HEK293 (cell line): ENCODE measurements at regions not wholly inside any gene's neighbourhood (a gene's known extent, or its start where the extent isn't known, plus 50 kb on each side); places are given as distances from the start of the nearest gene placed in this dataset.

Experiments used
- CTCF ChIA-PET: fragments of 350-600 bp; formaldehyde crosslinking; extraction: SDS; loops from one replicate; lab custom pipeline; 2021; ENCODE audit warnings: antibody characterized with exemption; lab: Yijun Ruan, JAX
- POLR2A ChIA-PET: fragments of 300-600 bp; formaldehyde crosslinking; extraction: SDS; loops from one replicate; lab custom pipeline; 2020; ENCODE audit warnings: antibody characterized with exemption, inconsistent platforms; lab: Yijun Ruan, JAX
- H3K27ac ChIP-seq: fragments of 200-500 bp; sonication (Bioruptor generic); 2 replicates; pipeline ENCODE4 v1.5.1; 2014; ENCODE audit warnings: low read depth, low read length, control low read depth, inconsistent platforms; ENCODE audit errors: extremely low read depth
- H3K36me3 ChIP-seq, 2 experiments: fragments of 200-500 bp in 1 of 2; sonication (Bioruptor generic) in 1 of 2; 1 replicate in 1 of 2; 2 replicates in 1 of 2; pipeline ENCODE4 v1.5.1; 2014 to 2017; ENCODE audit warnings: inconsistent platforms in 2 of 2, low read length in 2 of 2; ENCODE audit not compliant: control insufficient read depth in 2 of 2, insufficient read depth in 1 of 2
- H3K4me1 ChIP-seq: fragments of 200-500 bp; sonication (Bioruptor generic); 2 replicates; pipeline ENCODE4 v1.5.1; 2014; ENCODE audit warnings: mild to moderate bottlenecking, low read length, inconsistent platforms; ENCODE audit not compliant: control insufficient read depth, insufficient read depth
- H3K4me3 ChIP-seq: 2 replicates; pipeline ENCODE4 v1.5.1; 2011; ENCODE audit warnings: low read depth, mild to moderate bottlenecking, control low read depth, low read length, moderate library complexity
- H3K9me3 ChIP-seq: fragments of 200-500 bp; sonication (Bioruptor generic); 2 replicates; pipeline ENCODE4 v1.5.1; 2014; ENCODE audit warnings: low read depth, low read length, inconsistent platforms; ENCODE audit not compliant: control insufficient read depth, insufficient read depth
- GFI1B ChIP-seq: fragments of 450-650 bp; formaldehyde crosslinking; IDR thresholded peaks from 2 replicates; pipeline ENCODE4 v1.5.1; 2016; ENCODE audit warnings: missing biosample characterization, missing genetic modification characterization
- HOXA7 ChIP-seq: sonication (generic); formaldehyde crosslinking; IDR thresholded peaks from 2 replicates; pipeline ENCODE4 v1.8.1; 2022; ENCODE audit warnings: missing genetic modification reagents, borderline replicate concordance
- KLF7 ChIP-seq: fragments of 450-650 bp; formaldehyde crosslinking; IDR thresholded peaks from 2 replicates; pipeline ENCODE4 v1.5.1; 2016; ENCODE audit warnings: missing biosample characterization, missing genetic modification characterization, borderline replicate concordance
- WT1 ChIP-seq: fragments of 450-650 bp; formaldehyde crosslinking; IDR thresholded peaks from 2 replicates; pipeline ENCODE4 v1.5.1; 2016; ENCODE audit warnings: missing biosample characterization, missing genetic modification characterization
- ZBTB21 ChIP-seq: fragments of 450-650 bp; formaldehyde crosslinking; IDR thresholded peaks from 2 replicates; pipeline ENCODE4 v1.5.1; 2017; ENCODE audit warnings: missing biosample characterization, missing genetic modification characterization
- ZBTB48 ChIP-seq: fragments of 450-650 bp; formaldehyde crosslinking; IDR thresholded peaks from 2 replicates; pipeline ENCODE4 v1.5.1; 2016; ENCODE audit warnings: missing biosample characterization, missing genetic modification characterization
- ZFP3 ChIP-seq: fragments of 450-650 bp; formaldehyde crosslinking; IDR thresholded peaks from 2 replicates; pipeline ENCODE4 v1.5.1; 2016; ENCODE audit warnings: low read depth, missing biosample characterization, missing genetic modification characterization
- ZFP37 ChIP-seq: fragments of 450-650 bp; formaldehyde crosslinking; IDR thresholded peaks from 2 replicates; pipeline ENCODE4 v1.5.1; 2016; ENCODE audit warnings: missing biosample characterization, missing genetic modification characterization
- ZFP41 ChIP-seq: fragments of 450-650 bp; formaldehyde crosslinking; IDR thresholded peaks from 2 replicates; pipeline ENCODE4 v1.5.1; 2016; ENCODE audit warnings: missing biosample characterization, missing genetic modification characterization, borderline replicate concordance
- ZNF112 ChIP-seq: fragments of 450-650 bp; formaldehyde crosslinking; IDR thresholded peaks from 2 replicates; pipeline ENCODE4 v1.5.0; 2017; ENCODE audit warnings: missing biosample characterization, missing genetic modification characterization
- ZNF114 ChIP-seq: fragments of 450-650 bp; formaldehyde crosslinking; IDR thresholded peaks from 2 replicates; pipeline ENCODE4 v1.5.0; 2017; ENCODE audit warnings: missing biosample characterization, missing genetic modification characterization
- ZNF121 ChIP-seq: fragments of 450-650 bp; formaldehyde crosslinking; IDR thresholded peaks from 2 replicates; pipeline ENCODE4 v1.5.1; 2016; ENCODE audit warnings: missing biosample characterization, missing genetic modification characterization
- ZNF133 ChIP-seq: fragments of 450-650 bp; formaldehyde crosslinking; IDR thresholded peaks from 2 replicates; pipeline ENCODE4 v1.5.1; 2016; ENCODE audit warnings: missing biosample characterization, missing genetic modification characterization
- ZNF175 ChIP-seq: fragments of 450-650 bp; formaldehyde crosslinking; IDR thresholded peaks from 2 replicates; pipeline ENCODE4 v1.5.1; 2016; ENCODE audit warnings: missing biosample characterization, missing genetic modification characterization
- ZNF211 ChIP-seq: fragments of 450-650 bp; formaldehyde crosslinking; IDR thresholded peaks from 2 replicates; pipeline ENCODE4 v1.5.1; 2016; ENCODE audit warnings: low read depth, missing biosample characterization, missing genetic modification characterization
- ZNF223 ChIP-seq: fragments of 450-650 bp; formaldehyde crosslinking; IDR thresholded peaks from 2 replicates; pipeline ENCODE4 v1.5.1; 2016; ENCODE audit warnings: missing biosample characterization, missing genetic modification characterization
- ZNF239 ChIP-seq: fragments of 450-650 bp; formaldehyde crosslinking; IDR thresholded peaks from 2 replicates; pipeline ENCODE4 v1.5.1; 2016; ENCODE audit warnings: missing biosample characterization, missing genetic modification characterization
- ZNF24 ChIP-seq: fragments of 450-650 bp; formaldehyde crosslinking; IDR thresholded peaks from 2 replicates; pipeline ENCODE4 v1.5.1; 2016; ENCODE audit warnings: missing biosample characterization, missing genetic modification characterization
- ZNF335 ChIP-seq: fragments of 450-650 bp; formaldehyde crosslinking; conservative IDR thresholded peaks from 2 replicates; pipeline ENCODE4 v1.5.1; 2016; ENCODE audit warnings: missing biosample characterization, missing genetic modification characterization
- ZNF341 ChIP-seq: fragments of 450-650 bp; formaldehyde crosslinking; IDR thresholded peaks from 2 replicates; pipeline ENCODE4; 2016; ENCODE audit warnings: low read depth, missing biosample characterization, missing genetic modification characterization
- ZNF416 ChIP-seq: fragments of 450-650 bp; formaldehyde crosslinking; IDR thresholded peaks from 2 replicates; pipeline ENCODE4 v1.5.1; 2016; ENCODE audit warnings: missing biosample characterization, missing genetic modification characterization
- ZNF48 ChIP-seq: fragments of 450-650 bp; formaldehyde crosslinking; IDR thresholded peaks from 2 replicates; pipeline ENCODE4 v1.5.1; 2016; ENCODE audit warnings: missing biosample characterization, missing genetic modification characterization
- ZNF510 ChIP-seq: fragments of 450-650 bp; formaldehyde crosslinking; IDR thresholded peaks from 2 replicates; pipeline ENCODE4 v1.5.1; 2018; ENCODE audit warnings: mild to moderate bottlenecking, missing genetic modification characterization, missing biosample characterization; ENCODE audit not compliant: insufficient replicate concordance
- ZNF548 ChIP-seq: fragments of 450-650 bp; formaldehyde crosslinking; IDR thresholded peaks from 2 replicates; pipeline ENCODE4 v1.5.1; 2016; ENCODE audit warnings: missing biosample characterization, missing genetic modification characterization
- ZNF560 ChIP-seq: fragments of 450-650 bp; formaldehyde crosslinking; IDR thresholded peaks from 2 replicates; pipeline ENCODE4 v1.5.1; 2017; ENCODE audit warnings: missing biosample characterization, missing genetic modification characterization, borderline replicate concordance
- ZNF585B ChIP-seq: fragments of 450-650 bp; formaldehyde crosslinking; IDR thresholded peaks from 2 replicates; pipeline ENCODE4 v1.5.1; 2016; ENCODE audit warnings: missing biosample characterization, missing genetic modification characterization
- ZNF623 ChIP-seq: fragments of 450-650 bp; formaldehyde crosslinking; IDR thresholded peaks from 2 replicates; pipeline ENCODE4 v1.5.1; 2016; ENCODE audit warnings: missing biosample characterization, missing genetic modification characterization
- ZNF747 ChIP-seq: fragments of 450-650 bp; formaldehyde crosslinking; IDR thresholded peaks from 2 replicates; pipeline ENCODE4 v1.5.1; 2016; ENCODE audit warnings: missing biosample characterization, missing genetic modification characterization
- ZNF776 ChIP-seq: fragments of 450-650 bp; formaldehyde crosslinking; IDR thresholded peaks from 2 replicates; pipeline ENCODE4 v1.5.0; 2017; ENCODE audit warnings: missing biosample characterization, missing genetic modification characterization, borderline replicate concordance
- ZSCAN23 ChIP-seq: fragments of 450-650 bp; formaldehyde crosslinking; IDR thresholded peaks from 2 replicates; pipeline ENCODE4 v1.5.1; 2016; ENCODE audit warnings: missing biosample characterization, missing genetic modification characterization
- TF ChIP-seq, protein P1 (sequence below): fragments of 450-650 bp; formaldehyde crosslinking; IDR thresholded peaks from 2 replicates; pipeline ENCODE4 v1.5.1; 2016; ENCODE audit warnings: missing biosample characterization, missing genetic modification characterization
- TF ChIP-seq, protein P2 (sequence below): fragments of 450-650 bp; formaldehyde crosslinking; IDR thresholded peaks from 2 replicates; pipeline ENCODE4 v1.5.1; 2016; ENCODE audit warnings: missing biosample characterization, missing genetic modification characterization

DNA sequence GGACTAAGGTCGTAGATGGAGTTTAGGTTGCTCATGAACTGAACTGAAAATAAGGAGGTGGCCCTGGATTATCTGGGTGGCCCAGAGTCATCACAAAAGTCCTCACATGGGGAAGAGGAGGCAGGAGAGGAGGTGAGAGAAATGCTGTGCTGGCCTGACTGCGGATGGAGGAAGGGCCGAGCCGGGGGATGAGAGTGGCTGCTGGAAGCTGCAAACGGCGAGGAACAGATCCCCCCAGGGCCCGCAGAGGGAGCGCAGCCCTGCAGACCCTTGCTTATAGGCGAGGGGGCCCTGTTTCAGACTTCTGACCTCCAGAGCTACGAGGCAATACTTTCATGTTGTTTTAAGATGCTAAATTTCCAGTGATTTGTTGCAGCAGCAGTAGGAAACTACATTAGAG is 102.7 kb upstream of the C1orf174 start (continued):
- TF ChIP-seq KLF7 (tag by site-specific recombination) (no peak), ZNF335 (tag by site-specific recombination) (no peak), ZFP41 (no peak), ZNF510 (tag by site-specific recombination) (no peak), ZNF112 (tag by site-specific recombination) (no peak), ZNF747 (tag by site-specific recombination) (no peak), ZFP37 (tag by site-specific recombination) (no peak), ZSCAN23 (tag by site-specific recombination) (no peak), GFI1B (no peak), ZNF121 (tag by site-specific recombination) (no peak)

DNA sequence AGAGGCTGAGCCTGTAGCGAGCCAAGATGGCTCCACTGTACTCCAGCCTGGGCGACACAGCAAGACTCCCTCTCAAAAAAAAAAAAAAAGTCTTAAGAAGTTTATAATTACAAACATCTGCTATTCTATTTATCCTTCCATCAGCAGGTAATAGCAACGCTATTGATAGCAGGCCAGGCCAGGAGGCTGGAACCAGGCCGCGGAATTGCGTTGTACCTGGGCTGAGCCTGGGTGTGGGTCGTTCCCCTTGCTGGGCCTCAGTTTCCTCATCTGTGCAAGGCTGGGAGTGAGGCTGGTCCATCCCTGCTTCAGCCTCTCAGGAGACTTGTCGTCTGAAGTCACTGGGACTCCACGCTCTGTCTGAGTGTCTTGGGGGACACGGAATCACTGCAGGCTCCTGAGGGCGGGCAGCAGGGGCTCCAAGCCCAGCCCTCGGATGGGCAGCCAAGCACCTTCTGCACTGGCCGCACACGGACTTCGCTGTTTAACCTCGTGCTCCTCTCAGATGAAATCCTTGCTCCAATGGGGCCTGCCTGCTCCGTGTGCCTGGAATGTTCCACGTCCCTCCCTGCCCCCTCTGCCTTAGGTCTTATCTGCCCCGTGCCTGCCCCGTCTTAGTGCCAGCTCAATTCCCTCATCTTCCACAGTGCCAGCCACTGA is 103.9 kb upstream of the C1orf174 start:
- CTCF ChIA-PET: interaction anchor here (0.6 kb wide), 1 partner anchor 48 kb away, joined by 3 read pairs; no protein-coding TSS in a partner anchor
- no peak overlapping the region for H3K4me3 ChIP-seq
- no peaks in the 10 kb centered on the region for H3K9me3 ChIP-seq
- no peak overlapping the region for H3K27ac ChIP-seq
- POLR2A ChIA-PET: no interaction called here
- TF ChIP-seq ZNF175 (tag by site-specific recombination): no peak
- no peak for TF ChIP-seq ZNF341 (tag by site-specific recombination)
- no peak for TF ChIP-seq ZNF548
- TF ChIP-seq ZFP3: no peak
- no peak for TF ChIP-seq ZNF585B (tag by site-specific recombination)
- no peak for TF ChIP-seq WT1 (tag by site-specific recombination)
- TF ChIP-seq, protein P1, sequence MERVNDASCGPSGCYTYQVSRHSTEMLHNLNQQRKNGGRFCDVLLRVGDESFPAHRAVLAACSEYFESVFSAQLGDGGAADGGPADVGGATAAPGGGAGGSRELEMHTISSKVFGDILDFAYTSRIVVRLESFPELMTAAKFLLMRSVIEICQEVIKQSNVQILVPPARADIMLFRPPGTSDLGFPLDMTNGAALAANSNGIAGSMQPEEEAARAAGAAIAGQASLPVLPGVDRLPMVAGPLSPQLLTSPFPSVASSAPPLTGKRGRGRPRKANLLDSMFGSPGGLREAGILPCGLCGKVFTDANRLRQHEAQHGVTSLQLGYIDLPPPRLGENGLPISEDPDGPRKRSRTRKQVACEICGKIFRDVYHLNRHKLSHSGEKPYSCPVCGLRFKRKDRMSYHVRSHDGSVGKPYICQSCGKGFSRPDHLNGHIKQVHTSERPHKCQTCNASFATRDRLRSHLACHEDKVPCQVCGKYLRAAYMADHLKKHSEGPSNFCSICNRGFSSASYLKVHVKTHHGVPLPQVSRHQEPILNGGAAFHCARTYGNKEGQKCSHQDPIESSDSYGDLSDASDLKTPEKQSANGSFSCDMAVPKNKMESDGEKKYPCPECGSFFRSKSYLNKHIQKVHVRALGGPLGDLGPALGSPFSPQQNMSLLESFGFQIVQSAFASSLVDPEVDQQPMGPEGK (tag by site-specific recombination): no peak
- H3K4me1 ChIP-seq: no peaks in the 10 kb centered on the region
- H3K36me3 ChIP-seq: no peaks in the 10 kb centered on the region

DNA sequence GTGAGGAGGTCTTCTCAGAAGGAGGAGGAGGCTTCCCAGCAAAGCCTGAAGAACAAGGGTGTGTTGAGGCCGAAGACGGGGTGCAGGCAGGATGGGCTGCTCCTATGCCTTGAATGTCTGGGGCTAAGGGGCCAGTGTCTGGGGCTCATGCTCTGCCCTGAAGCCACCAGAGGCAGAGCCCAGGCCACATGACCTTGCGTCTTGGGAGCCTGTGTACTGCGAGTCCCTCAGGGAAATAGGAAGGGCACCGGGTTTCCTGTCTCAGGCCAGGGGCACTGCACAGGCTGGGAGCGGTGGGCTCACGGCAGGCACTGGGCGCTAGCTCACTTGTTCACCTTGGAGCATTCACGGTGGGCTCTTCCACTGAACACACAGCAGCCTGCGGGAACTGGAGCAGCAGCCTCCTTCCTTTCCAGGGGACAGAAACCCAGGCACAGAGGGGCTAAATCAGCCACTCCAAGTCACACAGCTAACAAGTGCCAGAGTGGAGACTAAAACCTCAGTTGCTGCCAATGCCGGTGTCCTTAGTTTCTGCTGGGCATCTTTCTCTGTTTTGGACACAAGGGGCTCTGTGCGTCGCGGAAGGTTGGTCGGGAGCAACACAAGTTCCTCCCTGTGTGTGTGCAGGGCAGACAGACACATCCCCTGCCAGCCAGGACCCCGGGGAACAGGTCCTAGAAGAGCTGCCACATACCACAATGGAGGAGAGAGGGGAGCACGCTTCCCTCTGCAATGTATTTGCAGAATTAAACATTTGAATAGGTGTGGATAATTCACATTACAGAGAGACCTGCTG is 104.8 kb upstream of the C1orf174 start:
- Histone ChIP-seq H3K36me3 (no peaks in the 10 kb centered on the region), H3K4me3 (no peak overlapping the region), H3K9me3 (no peaks in the 10 kb centered on the region), H3K4me1 (no peaks in the 10 kb centered on the region), H3K27ac (no peak overlapping the region)
- ChIA-PET POLR2A (no interaction called here), CTCF (no interaction called here)
- TF ChIP-seq, protein P2, sequence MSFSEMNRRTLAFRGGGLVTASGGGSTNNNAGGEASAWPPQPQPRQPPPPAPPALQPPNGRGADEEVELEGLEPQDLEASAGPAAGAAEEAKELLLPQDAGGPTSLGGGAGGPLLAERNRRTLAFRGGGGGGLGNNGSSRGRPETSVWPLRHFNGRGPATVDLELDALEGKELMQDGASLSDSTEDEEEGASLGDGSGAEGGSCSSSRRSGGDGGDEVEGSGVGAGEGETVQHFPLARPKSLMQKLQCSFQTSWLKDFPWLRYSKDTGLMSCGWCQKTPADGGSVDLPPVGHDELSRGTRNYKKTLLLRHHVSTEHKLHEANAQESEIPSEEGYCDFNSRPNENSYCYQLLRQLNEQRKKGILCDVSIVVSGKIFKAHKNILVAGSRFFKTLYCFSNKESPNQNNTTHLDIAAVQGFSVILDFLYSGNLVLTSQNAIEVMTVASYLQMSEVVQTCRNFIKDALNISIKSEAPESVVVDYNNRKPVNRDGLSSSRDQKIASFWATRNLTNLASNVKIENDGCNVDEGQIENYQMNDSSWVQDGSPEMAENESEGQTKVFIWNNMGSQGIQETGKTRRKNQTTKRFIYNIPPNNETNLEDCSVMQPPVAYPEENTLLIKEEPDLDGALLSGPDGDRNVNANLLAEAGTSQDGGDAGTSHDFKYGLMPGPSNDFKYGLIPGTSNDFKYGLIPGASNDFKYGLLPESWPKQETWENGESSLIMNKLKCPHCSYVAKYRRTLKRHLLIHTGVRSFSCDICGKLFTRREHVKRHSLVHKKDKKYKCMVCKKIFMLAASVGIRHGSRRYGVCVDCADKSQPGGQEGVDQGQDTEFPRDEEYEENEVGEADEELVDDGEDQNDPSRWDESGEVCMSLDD (tag by site-specific recombination): no peak
- TF ChIP-seq ZNF223 (tag by site-specific recombination): no peak
- TF ChIP-seq ZNF175 (tag by site-specific recombination): no peak
- no peak for TF ChIP-seq ZNF114
- no peak for TF ChIP-seq ZNF416
- TF ChIP-seq ZNF48 (tag by site-specific recombination): no peak
- no peak for TF ChIP-seq ZBTB48 (tag by site-specific recombination)
- no peak for TF ChIP-seq ZBTB21 (tag by site-specific recombination)
- no peak for TF ChIP-seq HOXA7
- TF ChIP-seq ZNF560 (tag by site-specific recombination): no peak
- no peak for TF ChIP-seq ZNF211 (tag by site-specific recombination)
- no peak for TF ChIP-seq ZNF133 (tag by site-specific recombination)
- TF ChIP-seq ZNF623 (tag by site-specific recombination): no peak
- no peak for TF ChIP-seq ZNF239
- TF ChIP-seq ZNF776 (tag by site-specific recombination): no peak
- TF ChIP-seq ZNF24 (tag by site-specific recombination): no peak
